ENCODE measurements at regions not wholly inside any gene's neighbourhood (a gene's known extent, or its start where the extent isn't known, plus 50 kb on each side); places are given as distances from the start of the nearest gene placed in this dataset.

- DNase-seq: no peak
- no peaks in the 10 kb centered on the region for H3K9me3 ChIP-seq
- no peaks in the 10 kb centered on the region for H3K27me3 ChIP-seq (ENCODE audit: low read depth)
- intact Hi-C loops (cut with DNase I): no loop called here
- H3K27ac ChIP-seq: no peak overlapping the region
- peaks cover 29% of the 10 kb centered on the region for H3K4me1 ChIP-seq
- H3K36me3 ChIP-seq: no peaks in the 10 kb centered on the region
- TF ChIP-seq CTCF (IDR thresholded peaks at IDR 0.05): no peak
- no peak for ATAC-seq
- H3K4me3 ChIP-seq: no peak overlapping the region
Observed at GRCh38 chr3:197368821-197369220, 70.4 kb upstream of the DLG1 start.

- intact Hi-C loops (cut with DNase I): no loop called here
- DNase-seq (no peak), ATAC-seq (no peak)
- H3K4me3 ChIP-seq: no peak overlapping the region
- H3K9me3 ChIP-seq: no peaks in the 10 kb centered on the region
- no peak for TF ChIP-seq CTCF (IDR thresholded peaks at IDR 0.05)
- no peaks in the 10 kb centered on the region for H3K36me3 ChIP-seq
- peaks cover 29% of the 10 kb centered on the region for H3K4me1 ChIP-seq
- H3K27me3 ChIP-seq (ENCODE audit: low read depth): no peaks in the 10 kb centered on the region
- H3K27ac ChIP-seq: no peak overlapping the region
Observed at GRCh38 chr3:197368330-197368729, 69.9 kb upstream of the DLG1 start.

GRCh38 chr3:197367081-197367780, 68.8 kb upstream of the DLG1 start:
- intact Hi-C loops (cut with DNase I): no loop called here
- H3K27ac ChIP-seq: no peak overlapping the region
- TF ChIP-seq CTCF (IDR thresholded peaks at IDR 0.05): no peak
- ATAC-seq (peak; percentile 92 to 94), DNase-seq (peak; percentile 90)
- no peaks in the 10 kb centered on the region for H3K9me3 ChIP-seq
- no peaks in the 10 kb centered on the region for H3K27me3 ChIP-seq (ENCODE audit: low read depth)
- H3K4me1 ChIP-seq: peaks cover 26% of the 10 kb centered on the region
- H3K36me3 ChIP-seq: no peaks in the 10 kb centered on the region
- no peak overlapping the region for H3K4me3 ChIP-seq

- H3K27ac ChIP-seq: no peak overlapping the region
- TF ChIP-seq CTCF (IDR thresholded peaks at IDR 0.05): no peak
- no peaks in the 10 kb centered on the region for H3K36me3 ChIP-seq
- H3K9me3 ChIP-seq: no peaks in the 10 kb centered on the region
- H3K4me3 ChIP-seq: no peak overlapping the region
- no peaks in the 10 kb centered on the region for H3K27me3 ChIP-seq (ENCODE audit: low read depth)
- peaks cover 19% of the 10 kb centered on the region for H3K4me1 ChIP-seq
- DNase-seq: no peak
- intact Hi-C loops (cut with DNase I): no loop called here
- ATAC-seq: peak; percentile 63 to 81
Observed at GRCh38 chr3:197366301-197367044, 68.1 kb upstream of the DLG1 start.

GRCh38 chr3:197365586-197365985, 67.2 kb upstream of the DLG1 start:
- Histone ChIP-seq H3K27ac (no peak overlapping the region), H3K4me3 (no peak overlapping the region), H3K27me3 (ENCODE audit: low read depth) (no peaks in the 10 kb centered on the region), H3K9me3 (no peaks in the 10 kb centered on the region), H3K36me3 (no peaks in the 10 kb centered on the region), H3K4me1 (peaks cover 15% of the 10 kb centered on the region)
- TF ChIP-seq CTCF (IDR thresholded peaks at IDR 0.05): no peak
- no peak for ATAC-seq
- intact Hi-C loops (cut with DNase I): no loop called here
- no peak for DNase-seq

All from lower lobe of right lung (tissue), 2 donors.